NCI-H2196 (cell line): ENCODE measurements at regions not wholly inside any gene's neighbourhood (a gene's known extent, or its start where the extent isn't known, plus 50 kb on each side); places are given as distances from the start of the nearest gene placed in this dataset.
"Not testable (repeated sequence)": the region's sequence is repeated elsewhere in the genome, so short reads cannot be mapped to it uniquely, and the experiment has no call there.

Source experiments
- DNase-seq: peaks from one replicate; lab custom pipeline; 2025; ENCODE audit not compliant: unreplicated experiment; lab: John Stamatoyannopoulos, UW

GRCh38 chr14:23694949-23695663, 58.9 kb downstream of the DHRS2 start:
- DNase-seq = no peak

- DNase-seq = no peak
Observed at GRCh38 chr14:23695664-23695999, 59.5 kb downstream of the DHRS2 start.

DNA sequence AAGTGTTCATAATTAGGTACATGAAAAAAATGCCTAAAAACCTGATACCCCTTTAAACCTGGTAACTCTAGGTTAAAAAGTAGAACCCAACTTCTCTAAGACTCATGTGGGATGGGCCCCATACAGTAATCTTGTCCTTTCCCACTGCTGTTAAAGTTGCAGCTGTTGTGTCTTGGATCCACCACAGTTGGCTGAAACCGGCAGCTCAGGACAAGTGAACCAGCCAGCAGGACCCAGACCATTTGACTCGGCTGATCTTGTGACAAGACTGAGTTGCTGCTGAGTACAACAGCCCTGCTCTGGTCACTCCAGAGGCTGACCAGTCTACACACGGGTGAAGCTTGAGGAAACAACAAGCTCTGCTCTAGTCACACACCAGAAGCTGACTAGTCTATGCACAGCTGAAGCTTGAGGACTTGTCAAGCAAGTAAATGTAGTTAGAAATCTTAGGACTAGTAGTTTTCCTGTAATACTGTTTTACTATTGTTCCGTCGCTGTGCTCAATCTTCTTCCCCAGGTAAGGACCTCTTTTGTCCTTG, 60.6 kb downstream of the DHRS2 start:
- no peak for DNase-seq

DNA sequence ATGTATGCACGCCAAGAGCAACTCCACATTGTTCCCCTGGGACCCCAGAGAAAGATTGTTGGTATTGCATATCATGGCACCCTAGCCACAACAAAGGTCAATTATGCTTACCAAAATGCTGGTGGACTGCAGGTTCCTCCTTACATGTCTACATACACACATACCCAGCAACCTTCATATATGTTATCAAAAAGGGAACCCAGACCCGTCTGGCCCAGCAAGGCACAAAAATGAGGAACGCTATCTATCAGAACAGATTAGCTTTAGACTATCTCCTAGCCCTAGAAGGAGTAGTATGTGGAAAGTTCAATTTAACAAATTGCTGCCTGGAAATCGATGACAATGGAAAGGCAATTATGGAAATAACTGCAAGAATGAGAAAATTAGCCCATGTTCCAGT, 61.5 kb downstream of the DHRS2 start:
- DNase-seq = no peak

DNA sequence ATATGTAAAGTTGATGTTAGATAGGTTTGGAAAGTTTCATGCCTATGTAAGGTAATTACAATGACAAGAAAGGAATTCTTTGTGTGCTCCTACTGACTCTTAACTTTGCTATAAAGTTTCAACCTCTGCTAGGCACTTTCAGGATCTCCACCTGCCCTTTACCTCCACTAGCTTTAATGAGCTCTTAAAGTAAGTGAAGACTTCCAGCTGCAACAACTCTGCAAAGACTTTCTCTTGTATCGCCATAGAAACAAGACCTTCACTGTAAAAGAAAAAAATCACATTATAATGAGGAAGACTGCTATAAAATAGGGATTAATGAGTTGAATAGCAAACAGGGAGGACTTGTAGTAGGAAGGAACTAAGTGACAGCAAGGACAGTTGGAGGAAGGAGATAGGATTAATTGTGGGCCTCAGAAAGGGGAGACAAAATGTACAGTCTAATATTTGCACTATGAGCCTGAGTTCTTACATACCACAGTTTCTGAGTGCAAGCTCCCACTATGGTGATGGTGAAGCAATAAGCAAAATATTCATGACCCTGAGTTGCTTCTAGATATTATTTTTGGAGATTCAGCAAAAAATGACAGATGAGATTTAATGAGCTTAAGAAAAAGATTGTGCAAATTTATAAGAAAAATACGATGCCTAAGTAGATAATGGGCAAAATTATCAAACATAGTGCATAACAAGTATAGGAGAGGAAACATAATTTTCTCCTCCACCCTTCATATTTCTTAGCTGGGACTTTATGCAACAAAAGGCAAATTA, 66.7 kb downstream of the DHRS2 start:
- DNase-seq = no peak

- peak; percentile 26 for DNase-seq
Observed at GRCh38 chr14:23704890-23705289, 68.7 kb downstream of the DHRS2 start.

GRCh38 chr14:23707415-23707814, 71.3 kb downstream of the DHRS2 start:
- no peak for DNase-seq

DNA sequence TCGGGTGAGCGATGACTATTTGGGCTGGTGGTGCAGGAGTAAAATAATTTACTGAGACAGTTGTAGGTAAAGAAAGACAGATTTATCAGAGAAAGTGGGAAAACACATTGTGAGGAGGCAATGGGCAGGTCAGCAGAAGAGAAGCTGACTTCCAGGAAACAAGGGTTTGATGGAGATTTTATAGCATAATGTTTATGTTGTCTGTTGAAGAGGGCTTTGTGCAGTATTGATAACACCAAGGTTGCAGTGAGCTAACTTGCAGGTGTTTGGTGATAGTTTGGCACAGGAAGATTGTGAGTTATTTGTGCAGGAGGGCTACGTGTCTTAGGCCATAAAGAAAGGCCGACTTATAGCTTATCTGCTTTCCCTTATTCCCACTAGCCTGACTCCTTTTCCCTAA, 72.2 kb downstream of the DHRS2 start:
- DNase-seq = no peak

DNA sequence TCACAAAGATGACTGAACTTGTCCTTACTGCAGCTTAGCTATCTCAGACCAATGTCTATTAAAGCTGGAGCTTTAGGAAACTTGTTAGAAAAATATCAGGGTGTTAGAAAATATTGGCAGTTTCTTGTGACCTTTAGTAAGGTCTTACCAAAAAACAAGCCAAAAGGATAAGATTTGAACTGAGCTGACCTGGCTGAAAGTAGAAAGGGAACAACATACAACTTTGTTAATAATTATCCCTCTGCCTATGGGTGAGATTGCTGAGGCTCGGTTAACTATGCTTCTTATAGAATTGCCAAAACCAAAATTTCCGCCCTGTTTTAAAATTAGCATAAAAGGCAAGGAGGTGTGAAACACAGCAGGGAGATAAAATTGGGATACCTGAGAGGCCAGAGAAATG, 73.8 kb downstream of the DHRS2 start:
- DNase-seq = no peak

DNA sequence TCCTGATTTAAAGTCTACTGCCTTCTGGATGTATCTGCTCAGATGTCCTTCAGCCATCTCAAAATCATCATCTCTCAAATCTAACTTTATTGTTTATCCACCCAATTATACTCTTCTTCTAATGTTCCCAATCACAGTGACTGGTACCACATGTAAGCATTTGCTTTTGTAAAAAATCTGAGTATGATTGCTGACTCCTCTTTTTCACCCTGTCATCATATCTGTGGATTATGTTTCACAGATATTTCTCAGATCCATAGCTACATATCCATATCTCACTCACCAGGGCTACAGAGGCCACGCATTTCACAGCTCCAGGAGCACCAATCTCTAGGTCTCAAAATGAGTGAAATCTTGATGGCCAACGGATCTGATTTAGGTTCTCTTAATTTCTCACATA, 76.1 kb downstream of the DHRS2 start:
- no peak for DNase-seq

DNA sequence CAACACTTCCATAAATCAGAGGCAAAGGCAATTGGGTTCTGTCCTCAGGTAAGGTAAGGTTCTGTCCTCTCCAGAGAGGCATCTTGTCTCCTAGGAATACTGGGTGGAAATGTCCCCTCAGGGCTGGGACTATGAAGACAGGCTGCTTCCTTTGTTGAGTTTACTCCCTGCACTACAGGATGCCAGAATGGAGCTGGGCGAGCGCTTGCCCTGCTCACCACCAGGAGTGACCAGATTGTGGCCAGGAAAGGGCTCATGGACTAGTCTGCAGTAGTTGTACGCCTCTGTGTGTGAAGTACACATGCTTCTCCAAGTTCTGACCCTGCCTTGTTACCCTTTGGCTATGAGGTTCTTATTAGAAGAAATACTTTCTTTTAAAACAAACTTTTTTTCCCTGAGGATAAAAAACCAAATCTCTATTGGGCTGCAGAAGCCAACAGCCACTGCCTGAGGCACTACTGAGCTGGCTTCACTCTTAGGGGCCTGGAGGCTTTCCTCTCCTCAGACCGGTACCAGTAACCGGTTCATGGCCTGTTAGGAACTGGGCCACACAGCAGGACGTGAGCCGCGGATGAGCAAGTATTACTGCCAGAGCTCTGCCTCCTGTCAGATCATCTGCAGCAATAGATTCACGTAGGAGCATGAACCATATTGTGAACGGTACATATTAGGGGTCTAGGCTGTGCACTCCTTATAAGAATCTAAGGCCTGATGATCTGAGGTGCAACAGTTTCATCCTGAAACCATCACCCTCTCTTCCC, 83.2 kb downstream of the DHRS2 start:
- no peak for DNase-seq

DNA sequence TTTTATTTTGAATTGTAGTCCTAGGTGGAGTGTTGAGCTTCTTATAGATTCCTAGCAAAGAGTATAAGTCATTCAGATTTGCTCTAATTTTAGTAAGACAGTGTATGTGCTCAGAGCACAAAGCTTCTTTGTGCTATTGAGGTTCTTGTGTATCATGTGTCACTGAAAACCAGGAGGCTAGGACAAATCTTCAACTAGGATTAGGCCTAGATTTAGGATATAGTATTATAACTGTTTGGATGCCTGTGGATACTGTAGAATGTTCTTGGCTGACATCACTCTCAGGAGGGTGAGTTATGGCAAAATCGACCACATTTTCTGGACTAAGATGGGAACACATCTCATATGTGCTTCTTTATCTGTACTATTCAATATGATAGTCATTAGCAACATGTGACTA, 86.5 kb downstream of the DHRS2 start:
- no peak for DNase-seq

GRCh38 chr14:23723911-23724310, 87.7 kb downstream of the DHRS2 start:
- DNase-seq = no peak

- no peak for DNase-seq
Observed at GRCh38 chr14:23725528-23725927, 89.4 kb downstream of the DHRS2 start.

GRCh38 chr14:23725980-23726710, 90.0 kb downstream of the DHRS2 start:
- no peak for DNase-seq

- peak; percentile 28 for DNase-seq
Observed at GRCh38 chr14:23727566-23728335, 91.6 kb downstream of the DHRS2 start.

DNA sequence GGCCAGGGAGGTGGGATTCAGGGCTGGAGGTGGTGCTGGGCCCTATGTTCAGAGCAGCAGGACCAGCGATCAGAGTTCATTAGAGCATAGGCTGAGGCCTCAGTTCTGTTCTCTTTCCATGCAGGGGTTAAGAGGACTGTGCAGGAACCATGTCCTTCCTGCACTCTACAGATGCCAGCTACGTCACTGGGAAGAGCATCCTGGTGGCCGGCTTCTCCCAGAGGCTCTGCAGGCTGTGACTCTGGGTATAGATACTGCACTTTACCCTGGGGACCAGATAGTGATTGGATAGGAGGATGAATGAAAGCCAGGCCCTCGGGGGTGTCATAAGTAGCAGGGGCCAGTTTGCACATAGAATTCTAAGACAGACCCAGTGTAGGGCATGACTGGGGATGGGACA, 92.6 kb downstream of the DHRS2 start:
- no peak for DNase-seq

GRCh38 chr14:23729720-23730387, 93.7 kb downstream of the DHRS2 start:
- DNase-seq = no peak

- no peak for DNase-seq
Observed at GRCh38 chr14:23735394-23735793, 99.2 kb downstream of the DHRS2 start.

DNA sequence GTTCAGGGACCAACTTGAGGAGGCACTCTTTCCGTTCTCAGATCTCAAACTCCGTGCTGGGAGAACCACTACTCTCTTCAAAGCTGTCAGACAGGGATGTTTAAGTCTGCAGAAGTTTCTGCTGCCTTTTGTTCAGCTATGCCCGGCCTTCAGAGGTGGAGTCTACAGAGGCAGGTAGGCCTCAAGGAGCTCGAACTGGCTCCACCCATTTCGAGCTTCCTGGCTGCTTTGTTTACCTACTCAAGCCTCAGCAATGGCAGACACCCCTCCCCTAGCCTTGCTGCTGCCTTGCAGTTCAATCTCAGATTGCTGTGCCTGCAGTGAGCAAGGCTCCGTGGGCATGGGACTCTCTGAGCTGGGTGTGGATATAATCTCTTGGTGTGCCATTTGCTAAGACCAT, 108.2 kb downstream of the DHRS2 start:
- not testable (repeated sequence) for DNase-seq
